ENCODE measurements at regions not wholly inside any gene's neighbourhood (a gene's known extent, or its start where the extent isn't known, plus 50 kb on each side); places are given as distances from the start of the nearest gene placed in this dataset.

GRCh38 chr12:85352016-85352415 is 72.0 kb downstream of the ALX1 start:
- no peak for TF ChIP-seq CTCF (conservative IDR thresholded peaks at IDR 0.05)
- no peaks in the 10 kb centered on the region for H3K9me3 Mint-ChIP-seq
- no peaks in the 10 kb centered on the region for H3K27me3 Mint-ChIP-seq (ENCODE audit: low read depth)
- H3K4me1 Mint-ChIP-seq: no peaks in the 10 kb centered on the region
- no peak overlapping the region for H3K4me3 Mint-ChIP-seq
- no peaks in the 10 kb centered on the region for H3K36me3 Mint-ChIP-seq (ENCODE audit: low read depth)
- no peak for DNase-seq (ENCODE audit: low read depth, low spot score)
- no peak overlapping the region for H3K27ac Mint-ChIP-seq (ENCODE audit: unreplicated experiment)

DNA sequence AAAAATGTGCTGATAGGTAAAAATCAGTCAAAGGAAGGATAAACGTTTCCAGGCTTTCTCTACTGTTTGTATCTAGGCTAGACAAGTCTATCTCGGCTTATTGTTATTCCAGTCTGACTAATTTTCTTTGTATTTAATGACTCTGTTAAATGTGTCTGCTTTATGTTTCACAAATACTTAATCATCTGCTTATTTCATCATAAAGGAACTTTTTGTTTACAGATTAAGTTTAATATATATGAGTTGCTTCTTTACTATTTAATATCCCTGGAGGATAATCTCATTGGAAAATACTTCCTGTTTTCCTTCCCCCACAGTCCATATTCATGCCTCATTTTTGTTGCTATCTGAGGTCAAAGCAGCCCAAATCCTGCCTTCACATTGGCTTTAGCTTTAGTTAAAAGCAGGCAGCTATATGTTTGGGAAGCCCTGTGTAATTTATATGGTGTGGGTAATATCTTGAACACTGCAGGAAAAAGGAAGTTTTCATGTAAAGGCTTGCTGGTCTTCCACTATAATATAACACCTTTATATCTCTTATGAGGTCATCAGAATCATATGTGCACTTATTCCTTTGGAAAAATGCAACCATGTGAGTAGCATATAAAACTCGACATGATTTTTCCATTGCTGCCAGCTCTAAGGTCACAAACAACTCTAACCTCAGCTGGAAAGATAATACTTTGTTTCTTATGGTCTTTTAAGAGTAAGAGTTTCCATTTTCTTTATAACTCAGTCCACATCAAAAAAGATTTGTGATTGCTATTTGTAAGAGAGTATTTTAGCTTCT is 76.8 kb downstream of the ALX1 start:
- H3K36me3 Mint-ChIP-seq (ENCODE audit: low read depth): no peaks in the 10 kb centered on the region
- TF ChIP-seq CTCF (conservative IDR thresholded peaks at IDR 0.05): no peak
- no peak for DNase-seq (ENCODE audit: low read depth, low spot score)
- H3K4me1 Mint-ChIP-seq: no peaks in the 10 kb centered on the region
- H3K4me3 Mint-ChIP-seq: no peak overlapping the region
- no peaks in the 10 kb centered on the region for H3K27me3 Mint-ChIP-seq (ENCODE audit: low read depth)
- no peak overlapping the region for H3K27ac Mint-ChIP-seq (ENCODE audit: unreplicated experiment)
- no peaks in the 10 kb centered on the region for H3K9me3 Mint-ChIP-seq

GRCh38 chr12:85357609-85358008 is 77.6 kb downstream of the ALX1 start:
- Mint-ChIP-seq H3K4me1 (no peaks in the 10 kb centered on the region), H3K27me3 (ENCODE audit: low read depth) (no peaks in the 10 kb centered on the region), H3K4me3 (no peak overlapping the region), H3K27ac (ENCODE audit: unreplicated experiment) (no peak overlapping the region), H3K36me3 (ENCODE audit: low read depth) (no peaks in the 10 kb centered on the region), H3K9me3 (no peaks in the 10 kb centered on the region)
- TF ChIP-seq CTCF (conservative IDR thresholded peaks at IDR 0.05): no peak
- DNase-seq (ENCODE audit: low read depth, low spot score): no peak

DNA sequence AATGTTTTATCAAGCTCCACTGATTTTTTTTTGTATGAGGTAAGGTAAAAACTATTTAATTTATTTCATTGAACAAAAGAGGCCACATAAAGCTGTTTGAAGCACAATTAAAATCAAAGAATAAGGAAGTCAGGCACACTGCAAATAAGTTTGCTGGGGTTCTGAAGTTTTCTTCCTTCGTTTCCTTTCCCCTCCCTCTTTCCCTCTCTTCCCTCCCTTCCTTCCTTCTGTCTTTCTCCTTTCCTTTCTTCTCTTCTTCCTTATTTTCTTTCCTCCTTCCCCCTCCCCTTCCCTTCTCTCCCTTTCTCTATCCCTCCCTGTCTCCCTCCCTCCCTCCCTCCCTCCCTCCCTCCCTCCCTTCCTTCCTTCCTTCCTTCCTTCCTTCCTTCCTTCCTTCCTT is 78.7 kb downstream of the ALX1 start:
- no peak for TF ChIP-seq CTCF (conservative IDR thresholded peaks at IDR 0.05)
- Mint-ChIP-seq H3K4me3 (no peak overlapping the region), H3K36me3 (ENCODE audit: low read depth) (no peaks in the 10 kb centered on the region), H3K27ac (ENCODE audit: unreplicated experiment) (no peak overlapping the region), H3K27me3 (ENCODE audit: low read depth) (no peaks in the 10 kb centered on the region), H3K9me3 (no peaks in the 10 kb centered on the region), H3K4me1 (no peaks in the 10 kb centered on the region)
- no peak for DNase-seq (ENCODE audit: low read depth, low spot score)

- no peak for DNase-seq (ENCODE audit: low read depth, low spot score)
- Mint-ChIP-seq H3K27ac (ENCODE audit: unreplicated experiment) (no peak overlapping the region), H3K9me3 (no peaks in the 10 kb centered on the region), H3K36me3 (ENCODE audit: low read depth) (no peaks in the 10 kb centered on the region), H3K4me3 (no peak overlapping the region), H3K27me3 (ENCODE audit: low read depth) (no peaks in the 10 kb centered on the region), H3K4me1 (peaks cover 4% of the 10 kb centered on the region)
- no peak for TF ChIP-seq CTCF (conservative IDR thresholded peaks at IDR 0.05)
Observed at GRCh38 chr12:85363382-85364190, 83.6 kb downstream of the ALX1 start.
